PC-9 (cell line): ENCODE measurements at regions not wholly inside any gene's neighbourhood (a gene's known extent, or its start where the extent isn't known, plus 50 kb on each side); places are given as distances from the start of the nearest gene placed in this dataset.

Experiments used
- BruUV-seq: library from RNA; stranded (reverse); fragments of 400-500 nt; replicated peaks from 2 replicates; lab custom pipeline; 2021; lab: Mats Ljungman, UMichigan
- CTCF ChIA-PET: fragments of 300-600 bp; sonication (Branson Sonifier 250); formaldehyde crosslinking; loops from one replicate; lab custom pipeline; 2022; ENCODE audit warnings: antibody characterized with exemption; lab: Charles Lee
- POLR2A ChIA-PET: fragments of 300-600 bp; sonication (Branson Sonifier 250); formaldehyde crosslinking; loops from one replicate; lab custom pipeline; 2022; ENCODE audit warnings: antibody characterized with exemption; ENCODE audit not compliant: unreplicated experiment; lab: Charles Lee
- DNase-seq, 2 experiments: peaks; one replicate each; pipeline versions ENCODE4 v3.0.0 to v3.0.0-alpha.2; 2015 to 2022; ENCODE audit warnings: mixed read lengths in 1 of 2
- H2AFZ ChIP-seq: fragments of 200-600 bp; sonication (generic); 2 replicates; pipeline ENCODE4 v1.8.1; 2017; ENCODE audit warnings: antibody characterized with exemption
- H3F3A ChIP-seq: fragments of 200-600 bp; sonication (generic); 2 replicates; pipeline ENCODE4 v1.8.1; 2017; ENCODE audit warnings: antibody characterized with exemption, mild to moderate bottlenecking, low read depth; ENCODE audit not compliant: insufficient read depth
- H3K27ac ChIP-seq: fragments of 200-600 bp; sonication (generic); 2 replicates; pipeline ENCODE4 v1.6.1; 2016; ENCODE audit warnings: mixed run types
- H3K27me3 ChIP-seq: fragments of 200-600 bp; sonication (generic); 2 replicates; pipeline ENCODE4 v1.6.1; 2016; ENCODE audit warnings: low read depth, mixed run types; ENCODE audit not compliant: insufficient read depth
- H3K36me3 ChIP-seq: fragments of 200-600 bp; sonication (generic); 2 replicates; pipeline ENCODE4 v1.6.1; 2016; ENCODE audit warnings: low read depth, mixed run types
- H3K4me1 ChIP-seq: fragments of 200-600 bp; sonication (generic); replicated peaks from 2 replicates; pipeline ENCODE4 v1.6.1; 2016; ENCODE audit warnings: mixed run types; ENCODE audit not compliant: insufficient read depth
- H3K4me2 ChIP-seq: fragments of 200-600 bp; sonication (generic); 2 replicates; pipeline ENCODE4 v1.6.1; 2017; ENCODE audit warnings: mixed run types
- H3K4me3 ChIP-seq: fragments of 200-600 bp; sonication (generic); 2 replicates; pipeline ENCODE4 v1.6.1; 2016; ENCODE audit warnings: mixed run types
- H3K79me2 ChIP-seq: fragments of 200-600 bp; sonication (generic); 2 replicates; pipeline ENCODE4 v1.6.1; 2017; ENCODE audit warnings: low read depth, mixed run types
- H3K9me2 ChIP-seq: fragments of 200-600 bp; sonication (generic); 2 replicates; pipeline ENCODE4 v1.8.1; 2017; ENCODE audit warnings: mild to moderate bottlenecking; ENCODE audit not compliant: insufficient read depth
- H3K9me3 ChIP-seq: fragments of 200-600 bp; sonication (generic); 2 replicates; pipeline ENCODE4 v1.8.1; 2016; ENCODE audit warnings: low read depth; ENCODE audit not compliant: insufficient read depth
- H4K20me1 ChIP-seq: fragments of 200-600 bp; sonication (generic); 2 replicates; pipeline ENCODE4 v1.8.1; 2017; ENCODE audit not compliant: insufficient read depth
- CTCF ChIP-seq: fragments of 200-600 bp; sonication (generic); conservative IDR thresholded peaks from 2 replicates; pipeline ENCODE4 v1.6.1; 2017; ENCODE audit warnings: mixed run types, antibody characterized with exemption, mild to moderate bottlenecking, moderate library complexity
- EZH2 ChIP-seq: fragments of 200-600 bp; sonication (generic); IDR thresholded peaks from 2 replicates; pipeline ENCODE4 v1.8.0; 2017; ENCODE audit warnings: antibody characterized with exemption, low read depth
- intact Hi-C: fragments of 100-400 bp; cut with micrococcal nuclease; formaldehyde crosslinking; loops from one replicate; pipeline ENCODE4 v1.10.0; 2022; ENCODE audit not compliant: unreplicated experiment

GRCh38 chr20:37455659-37456058 is 65.4 kb upstream of the NNAT start:
- no peaks in the 10 kb centered on the region for H4K20me1 ChIP-seq

GRCh38 chr20:37456948-37457347 is 64.1 kb upstream of the NNAT start:
- no peaks in the 10 kb centered on the region for H3K36me3 ChIP-seq
- POLR2A ChIA-PET = no interaction called here
- no peak overlapping the region for H3K4me2 ChIP-seq
- DNase-seq = no peak
- no peak for TF ChIP-seq CTCF
- no peak for TF ChIP-seq EZH2
- intact Hi-C loops = no loop called here
- no peaks in the 10 kb centered on the region for H3K4me1 ChIP-seq
- H4K20me1 ChIP-seq = no peaks in the 10 kb centered on the region
- H3K27ac ChIP-seq = no peak overlapping the region
- no peaks in the 10 kb centered on the region for H3K9me2 ChIP-seq
- peaks cover 92% of the 10 kb centered on the region for H3K27me3 ChIP-seq
- no peaks in the 10 kb centered on the region for H3F3A ChIP-seq
- no TSS peak for BruUV-seq
- no peak overlapping the region for H3K4me3 ChIP-seq
- no peak overlapping the region for H2AFZ ChIP-seq
- no peaks in the 10 kb centered on the region for H3K79me2 ChIP-seq
- CTCF ChIA-PET = no interaction called here
- 0 out of 2 replicates have a peak, but pooled peaks cover 10% of the 10 kb centered on the region for H3K9me3 ChIP-seq

More at GRCh38 chr20:37455659-37456058, 65.4 kb upstream of the NNAT start:
- H3F3A ChIP-seq = no peaks in the 10 kb centered on the region
- H3K27ac ChIP-seq = no peak overlapping the region
- ChIA-PET POLR2A (no interaction called here), CTCF (no interaction called here)
- no peak for TF ChIP-seq CTCF
- TF ChIP-seq EZH2 = no peak
- no peaks in the 10 kb centered on the region for H3K9me2 ChIP-seq
- no peaks in the 10 kb centered on the region for H3K4me1 ChIP-seq
- no peaks in the 10 kb centered on the region for H3K79me2 ChIP-seq
- BruUV-seq = no TSS peak
- intact Hi-C loops = no loop called here
- no peak overlapping the region for H3K4me2 ChIP-seq
- no peak overlapping the region for H2AFZ ChIP-seq
- H3K27me3 ChIP-seq = peaks cover 97% of the 10 kb centered on the region
- no peak overlapping the region for H3K4me3 ChIP-seq
- no peak for DNase-seq
- H3K36me3 ChIP-seq = no peaks in the 10 kb centered on the region
- H3K9me3 ChIP-seq = 0 out of 2 replicates have a peak, but pooled peaks cover 10% of the 10 kb centered on the region

- Histone ChIP-seq H3K79me2 (no peaks in the 10 kb centered on the region), H3K4me1 (no peaks in the 10 kb centered on the region), H3K9me3 (0 out of 2 replicates have a peak, but pooled peaks cover 10% of the 10 kb centered on the region), H2AFZ (no peak overlapping the region), H3F3A (no peaks in the 10 kb centered on the region), H3K27me3 (peaks cover 92% of the 10 kb centered on the region), H3K4me3 (no peak overlapping the region), H4K20me1 (no peaks in the 10 kb centered on the region), H3K9me2 (no peaks in the 10 kb centered on the region), H3K36me3 (no peaks in the 10 kb centered on the region), H3K27ac (no peak overlapping the region), H3K4me2 (no peak overlapping the region)
- no TSS peak for BruUV-seq
- DNase-seq = no peak
- ChIA-PET POLR2A (no interaction called here), CTCF (no interaction called here)
- no peak for TF ChIP-seq EZH2
- TF ChIP-seq CTCF = no peak
- intact Hi-C loops = no loop called here
Measured at GRCh38 chr20:37457921-37458320, 63.1 kb upstream of the NNAT start.
